ENCODE measurements at regions not wholly inside any gene's neighbourhood (a gene's known extent, or its start where the extent isn't known, plus 50 kb on each side); places are given as distances from the start of the nearest gene placed in this dataset.

- TF ChIP-seq JUN (IDR thresholded peaks at IDR 0.05): no peak
- TF ChIP-seq CTCF (IDR thresholded peaks at IDR 0.05): no peak
- TF ChIP-seq CEBPB (IDR thresholded peaks at IDR 0.05): no peak
- no peak for TF ChIP-seq PHF8 (IDR thresholded peaks at IDR 0.05; ENCODE audit: borderline replicate concordance, low read depth)
- no peak for TF ChIP-seq MAX (IDR thresholded peaks at IDR 0.05)
- TF ChIP-seq PBX3 (IDR thresholded peaks at IDR 0.05): no peak
- TF ChIP-seq RFX5 (IDR thresholded peaks at IDR 0.05): no peak
- TF ChIP-seq BHLHE40 (IDR thresholded peaks at IDR 0.05; ENCODE audit: low read depth, low read length): no peak
- no peak for TF ChIP-seq MYC (IDR thresholded peaks at IDR 0.05; ENCODE audit: borderline replicate concordance, low read length)
- TF ChIP-seq POLR2A (IDR thresholded peaks at IDR 0.05; ENCODE audit: low read length): no peak
- TF ChIP-seq RCOR1 (IDR thresholded peaks at IDR 0.05; ENCODE audit: low read depth, low read length): no peak
- no peak for TF ChIP-seq HMGXB4 (CRISPR knock-in tag; IDR thresholded peaks at IDR 0.05; ENCODE audit: borderline replicate concordance)
- TF ChIP-seq ZSCAN20 (CRISPR knock-in tag; IDR thresholded peaks at IDR 0.05): no peak
Measured at GRCh38 chr14:106578481-106578880, 1052.1 kb downstream of the TMEM121 start.
